Fibroblast of lung (primary cell): ENCODE measurements at regions not wholly inside any gene's neighbourhood (a gene's known extent, or its start where the extent isn't known, plus 50 kb on each side); places are given as distances from the start of the nearest gene placed in this dataset.

Experiments
- CTCF ChIP-seq, 2 donors: IDR thresholded peaks in 1 of 2; conservative IDR thresholded peaks in 1 of 2; 1 replicate in 1 of 2; 2 replicates in 1 of 2; pipeline ENCODE4 v1.5.1; 2011 to 2012; ENCODE audit warnings: low read length in 2 of 2, control low read depth in 1 of 2, inconsistent platforms in 1 of 2, low read depth in 1 of 2, mild to moderate bottlenecking in 1 of 2
- EZH2 ChIP-seq: IDR thresholded peaks from 2 replicates; pipeline ENCODE4 v1.5.1; 2012; ENCODE audit warnings: low read length, control low read depth, mild to moderate bottlenecking; ENCODE audit errors: missing control alignments

GRCh38 chr4:3371033-3372001, 70.5 kb upstream of the HGFAC start:
- TF ChIP-seq CTCF (conservative IDR thresholded peaks at IDR 0.05 in 1 of 2, IDR thresholded peaks at IDR 0.05 in 1 of 2; ENCODE audit: low read depth in 1 of 2, low read length in 2 of 2), result no peak
- no peak for TF ChIP-seq EZH2
